ENCODE measurements at regions not wholly inside any gene's neighbourhood (a gene's known extent, or its start where the extent isn't known, plus 50 kb on each side); places are given as distances from the start of the nearest gene placed in this dataset.
"Not testable (repeated sequence)": the region's sequence is repeated elsewhere in the genome, so short reads cannot be mapped to it uniquely, and the experiment has no call there.

DNA sequence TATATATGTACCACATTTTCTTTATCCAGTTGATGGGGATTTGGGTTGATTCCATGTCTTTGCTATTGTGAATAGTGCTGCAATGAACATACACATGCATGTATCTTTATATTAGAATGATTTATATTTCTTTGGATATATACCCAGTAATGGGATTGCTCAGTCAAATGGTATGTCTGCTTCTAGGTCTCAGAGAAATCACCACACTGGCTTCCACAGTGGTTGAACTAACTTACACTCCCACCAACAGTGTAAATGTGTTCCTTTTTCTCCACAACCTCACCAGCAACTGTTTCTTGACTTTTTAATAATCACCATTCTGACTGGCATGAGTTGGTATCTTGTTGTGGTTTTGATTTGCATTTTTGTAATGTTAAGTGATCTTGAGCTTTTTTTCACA, 452.2 kb upstream of the FLRT2 start:
- not testable (repeated sequence) for DNase-seq (ENCODE audit: low spot score)

DNA sequence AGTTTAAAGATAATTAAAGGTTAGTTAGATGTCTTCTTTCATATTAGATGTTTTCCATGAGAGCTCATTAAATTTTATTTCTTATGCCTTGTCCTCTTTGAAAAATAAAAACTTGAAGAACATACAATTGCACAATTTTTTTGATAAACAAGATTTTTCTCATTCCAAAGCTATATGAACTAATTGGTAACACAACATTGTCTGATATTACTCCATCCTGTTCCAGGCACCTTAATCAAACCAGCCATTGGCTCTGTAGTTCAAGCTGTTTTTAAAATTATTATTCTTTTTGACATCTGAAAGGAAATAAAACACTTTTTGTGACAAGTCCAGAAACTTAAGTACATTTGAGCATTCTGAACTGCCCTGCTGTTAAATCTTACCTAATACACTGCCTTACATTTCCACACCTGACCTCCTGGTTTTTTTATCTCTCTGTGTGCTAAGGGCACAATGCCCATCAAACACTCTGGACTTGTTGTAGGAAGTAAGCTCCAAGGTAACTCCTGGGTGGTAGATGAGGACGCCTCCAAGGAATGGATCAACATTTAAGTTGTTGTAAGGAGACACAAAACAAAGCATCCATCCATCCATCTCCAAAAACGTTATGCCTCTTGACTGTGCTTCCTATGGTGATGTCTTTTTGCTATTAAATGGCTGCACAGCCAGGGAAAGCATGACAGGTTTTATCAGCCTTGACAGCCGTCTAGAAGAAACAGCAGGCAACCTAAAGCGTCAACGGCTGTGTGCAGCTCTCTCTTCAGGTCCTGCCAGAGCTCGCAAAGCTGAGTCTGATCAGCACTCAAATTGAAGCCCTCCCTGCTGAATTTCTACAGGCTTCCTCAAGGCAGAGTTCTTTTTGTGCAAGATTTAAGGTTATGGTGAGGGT, 449.9 kb upstream of the FLRT2 start:
- DNase-seq (ENCODE audit: low spot score), result no peak

DNA sequence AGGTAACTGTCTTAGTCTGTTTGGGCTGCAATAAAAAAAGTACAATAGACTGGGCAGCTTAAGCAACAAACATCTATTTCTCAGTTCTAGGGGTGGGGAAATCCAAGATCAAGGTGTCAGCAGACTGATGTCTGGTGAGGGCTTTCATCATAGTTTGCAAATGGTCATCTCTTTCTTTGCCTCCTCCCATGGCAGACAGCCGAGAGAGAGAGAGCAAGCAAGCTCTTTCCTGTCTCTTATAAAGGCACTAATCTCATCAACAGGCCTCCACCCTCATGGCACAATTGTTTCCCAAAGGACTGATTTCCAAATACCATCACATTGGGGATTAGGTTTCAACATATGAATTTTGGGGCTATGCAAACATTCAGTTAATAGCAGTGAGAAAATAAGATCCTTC, 445.6 kb upstream of the FLRT2 start:
- DNase-seq (ENCODE audit: low spot score), result no peak

DNA sequence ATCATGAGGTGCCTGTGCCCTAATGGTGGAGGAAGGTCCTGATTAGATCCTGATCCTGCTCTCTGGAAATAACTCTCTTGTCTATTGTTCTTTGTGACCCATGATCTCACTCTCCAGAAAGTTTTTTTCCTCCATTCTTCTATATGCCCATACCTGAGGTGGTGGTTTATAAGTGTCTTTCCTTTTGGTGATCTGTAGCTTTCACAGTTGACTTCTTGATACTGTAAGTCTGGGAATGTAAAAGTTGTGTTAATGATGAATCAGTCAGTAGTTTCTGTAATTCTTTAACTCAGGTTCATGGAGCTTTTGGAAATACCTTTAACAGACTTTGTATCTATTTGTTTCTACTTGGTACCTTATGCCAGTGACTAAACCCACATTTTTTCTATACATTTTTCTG, 444.0 kb upstream of the FLRT2 start:
- no peak for DNase-seq (ENCODE audit: low spot score)

DNA sequence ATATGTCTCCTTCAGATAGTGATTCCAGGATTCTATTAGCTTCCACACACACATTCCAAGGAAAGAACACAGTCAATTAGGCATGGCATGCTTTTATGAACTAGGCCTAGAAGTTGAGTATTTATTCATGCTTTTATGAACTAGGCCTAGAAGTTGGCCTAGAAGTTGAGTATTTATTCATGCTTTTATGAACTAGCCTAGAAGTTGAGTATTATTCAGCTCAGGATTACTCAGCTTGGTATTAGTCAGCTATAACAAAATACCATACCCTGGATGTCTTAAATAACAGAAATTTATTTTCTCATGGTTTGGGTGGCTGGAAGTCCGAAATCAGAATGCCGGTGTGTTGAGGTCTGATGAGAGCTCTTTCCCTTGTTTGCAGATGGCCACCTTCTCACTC, 442.7 kb upstream of the FLRT2 start:
- DNase-seq (ENCODE audit: low spot score), result no peak

DNA sequence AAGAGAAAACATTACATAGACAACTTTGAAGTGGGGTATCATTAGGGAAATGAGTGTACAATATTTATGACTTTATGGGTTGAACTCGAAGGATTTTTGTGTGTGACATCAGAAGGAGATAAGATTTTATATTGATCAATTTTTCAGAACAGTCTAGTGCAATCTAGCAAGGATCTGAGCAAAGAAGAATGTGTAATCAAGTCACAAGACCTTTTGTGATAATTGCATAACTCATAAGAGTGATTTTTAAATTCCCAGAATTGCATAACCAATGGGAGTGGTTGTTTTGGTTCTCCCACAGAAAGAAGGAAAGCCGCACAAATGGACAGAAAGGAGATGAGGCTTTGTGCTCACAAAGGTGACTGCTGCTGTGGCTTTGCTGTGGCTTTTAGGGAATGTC, 441.8 kb upstream of the FLRT2 start:
- DNase-seq (ENCODE audit: low spot score), result no peak

DNA sequence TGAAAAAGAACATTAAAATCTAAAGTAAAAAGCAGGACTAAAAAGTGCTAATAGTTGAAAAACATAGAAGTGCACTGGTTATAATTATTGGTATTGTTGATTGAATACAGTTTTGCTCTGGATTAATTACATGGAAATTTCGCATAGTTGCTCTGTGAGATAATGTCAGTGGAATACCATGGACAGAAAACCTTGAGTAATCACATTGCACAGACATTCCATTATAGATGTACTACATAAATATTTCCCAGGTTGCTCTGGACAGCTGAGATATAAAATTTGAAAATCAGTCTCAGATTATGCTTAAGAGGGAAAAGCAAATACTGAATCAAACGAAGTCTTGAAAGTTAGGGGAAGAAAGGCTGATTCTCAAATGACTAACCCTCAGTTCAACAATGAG, 439.3 kb upstream of the FLRT2 start:
- no peak for DNase-seq (ENCODE audit: low spot score)

DNA sequence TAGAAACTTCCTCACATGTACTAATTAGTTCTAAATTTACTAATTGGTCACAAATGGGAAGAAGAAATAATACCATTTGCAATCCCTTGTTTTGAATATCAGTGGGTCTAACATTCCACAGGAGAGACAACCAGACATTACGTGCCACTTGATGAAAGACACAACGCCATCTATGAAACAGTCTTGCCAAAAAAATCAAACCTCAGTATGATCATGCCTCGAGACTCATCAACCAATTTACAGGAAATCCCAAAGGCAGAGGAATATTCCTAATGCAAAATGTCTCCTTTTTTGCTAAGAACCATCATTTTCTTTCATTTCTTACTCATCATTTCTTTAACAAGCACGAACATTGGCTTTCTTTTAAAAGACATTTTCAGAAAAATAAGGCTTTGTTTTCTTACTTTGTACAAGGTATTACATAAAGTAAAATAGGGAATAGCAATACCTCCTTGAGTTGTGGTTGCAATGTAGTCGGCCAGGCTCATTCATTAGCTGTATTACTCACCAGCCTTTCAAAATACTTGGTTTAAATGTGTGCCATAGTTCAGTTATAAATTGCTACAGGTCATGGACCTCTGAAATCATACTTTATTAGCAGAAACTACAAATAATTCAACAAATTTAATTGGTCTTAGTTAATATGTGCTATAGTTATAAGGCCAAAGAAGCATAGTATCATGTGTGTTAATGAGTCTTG, 436.2 kb upstream of the FLRT2 start:
- DNase-seq (ENCODE audit: low spot score), result no peak

DNA sequence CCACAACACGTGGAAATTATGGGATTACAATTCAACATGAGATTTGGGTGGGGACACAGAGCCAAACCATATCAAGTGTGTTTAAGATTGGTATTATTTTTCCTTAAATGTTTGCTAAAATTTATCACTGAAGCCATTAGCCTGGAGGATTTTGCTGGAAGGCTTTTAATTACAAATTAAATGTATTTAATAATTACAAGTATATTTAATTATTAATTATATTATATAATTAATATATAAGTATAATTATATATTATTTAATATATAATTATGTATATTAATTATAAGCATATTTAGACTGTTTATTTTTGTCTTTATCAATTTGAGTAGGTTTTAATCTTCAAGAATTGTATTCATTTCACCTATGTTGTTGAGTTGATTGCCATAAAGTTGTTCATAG, 427.4 kb upstream of the FLRT2 start:
- no peak for DNase-seq (ENCODE audit: low spot score)

DNA sequence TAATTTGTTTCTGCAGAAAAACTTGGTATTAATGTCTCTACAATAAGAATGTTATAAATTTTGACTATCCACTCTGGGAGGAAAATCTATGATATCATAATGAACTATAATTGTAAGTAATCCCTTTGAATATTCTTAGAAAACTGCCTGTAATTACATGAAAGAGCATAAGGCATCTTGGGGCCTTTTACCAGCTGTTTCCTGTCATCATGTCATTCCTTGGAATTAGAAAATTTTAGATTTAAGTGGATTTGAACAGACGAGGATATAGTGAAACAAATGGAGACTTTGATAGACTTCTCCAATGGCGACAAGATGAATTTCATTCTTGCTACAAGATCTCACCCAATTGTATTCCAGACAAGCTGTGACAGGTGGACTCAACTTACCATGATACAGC, 423.4 kb upstream of the FLRT2 start:
- DNase-seq (ENCODE audit: low spot score), result no peak

DNA sequence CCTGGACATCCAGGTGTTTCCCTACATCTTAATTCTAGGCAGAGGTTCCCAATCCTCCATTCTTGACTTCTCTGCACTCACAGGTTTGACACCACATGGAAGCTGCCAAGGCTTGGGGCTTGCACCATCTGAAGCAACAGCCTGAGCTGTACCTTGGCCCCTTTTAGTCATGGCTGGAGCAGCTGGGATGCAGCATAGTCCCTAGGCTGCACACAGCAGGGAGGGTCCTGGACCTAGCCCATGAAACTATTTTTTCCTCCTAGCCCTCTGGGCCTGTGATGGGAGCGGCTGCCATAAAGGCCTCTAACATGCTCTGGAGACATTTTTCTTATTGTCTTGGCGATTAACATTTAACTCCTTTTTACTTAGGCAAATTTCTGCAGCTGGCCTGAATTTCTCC, 417.2 kb upstream of the FLRT2 start:
- DNase-seq (ENCODE audit: low spot score), result no peak

DNA sequence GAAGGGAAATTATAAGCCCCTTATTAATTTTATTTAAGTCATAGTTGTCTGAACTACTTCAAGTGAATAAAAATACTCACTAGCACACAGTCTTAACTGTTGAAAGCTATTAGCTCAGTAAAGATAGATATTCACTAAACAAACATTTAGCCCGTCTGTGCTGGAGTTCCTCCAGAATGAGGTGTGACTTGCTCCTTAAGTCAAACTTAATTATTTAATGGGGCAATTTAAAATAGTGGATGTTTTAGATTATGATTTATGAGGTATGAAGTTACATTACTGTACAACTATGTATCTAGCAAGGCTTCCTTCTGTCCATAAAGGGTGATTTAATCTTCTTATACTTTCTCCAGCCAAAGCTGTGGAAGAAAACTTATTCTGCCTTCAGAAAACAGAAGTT, 414.0 kb upstream of the FLRT2 start:
- DNase-seq (ENCODE audit: low spot score), result no peak

DNA sequence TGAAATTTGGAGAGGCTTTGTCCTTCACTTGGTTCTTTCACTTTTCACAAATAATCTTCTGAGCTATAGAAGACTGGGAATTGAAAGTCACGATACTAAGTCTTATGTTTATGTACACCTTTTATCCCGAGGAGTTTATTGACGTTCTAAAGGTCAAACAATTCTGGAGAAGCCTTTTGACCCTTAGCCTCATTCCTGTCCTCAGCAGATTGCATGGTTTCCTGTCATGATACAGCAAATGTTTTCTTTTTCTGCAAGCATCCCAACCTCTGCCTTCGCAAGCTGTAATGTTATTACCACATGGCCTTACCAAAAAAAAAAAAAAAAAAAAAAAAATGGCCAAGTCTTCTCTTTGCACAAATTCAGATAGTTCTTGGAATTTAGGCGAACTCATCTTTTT, 411.7 kb upstream of the FLRT2 start:
- DNase-seq (ENCODE audit: low spot score), result no peak

DNA sequence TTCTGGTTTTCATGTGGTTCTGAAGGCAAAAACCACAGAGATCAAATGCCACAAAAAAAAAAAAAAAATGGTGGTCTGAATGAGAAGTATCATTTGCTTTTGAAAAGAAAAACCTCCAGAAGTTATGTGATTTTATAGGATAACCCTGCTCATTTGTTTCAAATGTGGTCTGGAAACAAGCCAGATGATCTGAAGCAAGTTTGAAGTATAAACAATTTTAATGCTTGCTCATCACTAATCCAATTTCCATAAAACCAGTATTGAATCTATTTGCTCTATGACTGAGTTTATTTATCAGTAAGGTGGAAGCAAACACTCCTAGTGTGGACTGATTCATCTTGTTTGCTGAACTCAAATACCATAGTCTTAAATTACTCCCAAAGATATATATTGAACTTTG, 407.3 kb upstream of the FLRT2 start:
- no peak for DNase-seq (ENCODE audit: low spot score)

DNA sequence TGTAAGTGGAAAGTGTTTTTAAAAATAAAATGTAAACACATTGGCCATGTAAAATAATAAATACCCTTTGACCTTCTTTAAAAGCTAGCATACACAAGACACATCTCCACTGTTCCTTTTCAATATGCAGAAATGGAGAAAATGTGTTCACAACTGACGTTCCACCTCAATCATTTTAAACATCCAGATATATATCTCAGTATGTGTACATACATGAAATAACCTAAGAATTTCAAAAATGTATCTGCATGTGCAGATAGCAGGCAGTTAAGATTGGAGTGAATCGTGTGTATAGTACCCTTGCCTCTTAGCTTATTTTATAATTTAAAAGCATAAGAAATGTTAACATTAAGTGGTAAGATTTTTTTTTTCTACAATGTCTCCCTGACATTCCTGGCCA, 406.2 kb upstream of the FLRT2 start:
- DNase-seq (ENCODE audit: low spot score), result no peak

DNA sequence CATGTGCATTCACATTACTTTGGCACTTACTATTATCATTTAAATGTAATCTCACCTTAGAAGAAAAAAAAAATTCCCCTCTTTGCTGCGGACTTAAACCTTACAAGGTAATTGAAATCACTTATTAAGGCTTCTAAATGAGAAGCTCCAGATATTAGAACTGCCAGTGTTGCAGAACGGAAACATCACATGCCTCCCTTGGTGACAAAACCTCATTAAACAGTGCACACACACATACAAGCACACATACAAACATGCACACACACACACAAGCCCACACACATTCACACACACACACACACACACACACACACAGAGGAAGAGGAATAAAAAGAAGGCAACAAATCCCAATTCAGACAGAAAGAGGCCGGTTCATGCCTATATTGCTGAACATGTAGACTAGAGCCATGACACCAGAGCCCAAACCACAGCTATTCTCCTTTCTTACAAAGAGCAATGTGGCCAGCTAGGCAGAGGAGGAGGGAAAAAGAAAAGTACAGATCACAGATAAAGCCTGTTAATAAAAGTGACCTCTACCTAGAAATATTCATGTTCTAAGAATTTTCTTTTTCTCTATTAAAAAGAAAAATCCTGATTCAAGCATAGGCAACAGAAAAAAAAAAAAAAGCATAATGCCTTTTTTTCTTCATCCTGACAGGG, 405.2 kb upstream of the FLRT2 start:
- DNase-seq (ENCODE audit: low spot score), result no peak

DNA sequence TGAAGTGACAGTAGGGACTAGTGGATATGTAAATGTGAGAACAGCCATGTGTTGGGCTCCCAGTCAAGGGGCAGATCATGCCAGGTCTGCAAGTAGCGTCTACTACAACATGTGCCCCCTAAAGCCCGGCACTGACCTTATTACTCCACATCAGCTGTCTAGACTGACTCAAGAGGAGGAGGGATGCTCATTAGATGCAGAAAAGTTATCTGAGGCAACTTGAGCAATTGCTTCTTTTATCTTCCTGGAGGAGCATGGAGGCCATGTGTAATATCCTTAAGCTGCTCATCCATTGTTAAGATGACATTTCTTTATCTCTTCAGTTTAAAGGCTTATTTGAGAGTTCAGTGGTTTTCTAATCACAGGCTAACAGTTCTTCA, 404.7 kb upstream of the FLRT2 start:
- no peak for DNase-seq (ENCODE audit: low spot score)

DNA sequence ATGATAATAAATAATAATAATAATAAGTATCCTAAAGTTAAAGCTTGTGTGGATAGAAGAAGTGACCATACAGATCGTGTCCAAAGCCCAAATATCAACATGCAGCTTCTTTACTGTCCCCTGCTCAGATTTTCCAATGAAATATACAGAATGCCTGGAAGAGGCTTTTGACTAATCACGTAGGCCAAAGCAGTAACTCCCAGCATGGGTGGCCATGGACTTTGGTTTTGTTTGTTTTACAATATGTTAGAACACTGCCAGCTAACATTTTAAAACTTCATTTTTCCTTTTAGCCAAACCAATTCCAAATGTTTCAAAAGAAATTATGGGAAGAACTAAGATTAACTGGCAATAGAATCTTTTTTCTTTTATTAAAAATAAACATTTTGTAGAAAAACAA, 400.0 kb upstream of the FLRT2 start:
- DNase-seq (ENCODE audit: low spot score), result no peak

DNA sequence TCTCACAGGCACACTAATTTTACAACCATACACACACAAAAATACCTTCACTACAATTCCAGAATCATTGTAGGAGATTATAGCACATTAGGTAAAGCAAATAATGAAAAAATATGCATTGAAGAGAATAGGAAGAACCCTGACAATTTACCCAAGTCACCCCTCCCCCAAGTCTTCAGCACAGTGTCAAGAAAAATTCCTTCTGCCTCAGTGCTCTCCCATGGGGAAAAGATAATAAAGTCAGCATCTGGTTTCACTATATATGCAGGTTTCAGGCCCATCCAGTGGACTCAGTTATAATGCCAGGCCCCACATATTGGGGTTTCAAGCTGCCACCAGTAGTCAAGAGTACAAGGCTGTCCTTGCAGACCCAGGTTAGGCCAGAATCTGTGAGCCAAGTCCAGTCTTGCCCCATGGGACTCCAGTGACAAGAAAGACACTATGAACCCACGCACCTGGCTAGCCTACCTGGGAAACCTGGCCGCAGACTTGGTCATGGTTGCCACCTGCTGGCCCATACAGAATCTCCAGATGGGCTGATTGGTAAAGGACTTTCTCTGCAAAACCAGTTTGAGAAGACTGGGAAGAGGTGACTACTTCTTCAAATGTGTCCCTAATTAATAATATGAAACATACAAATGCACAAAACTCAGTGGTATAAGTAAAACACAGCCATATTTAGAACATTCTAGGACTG, 398.6 kb upstream of the FLRT2 start:
- no peak for DNase-seq (ENCODE audit: low spot score)

DNA sequence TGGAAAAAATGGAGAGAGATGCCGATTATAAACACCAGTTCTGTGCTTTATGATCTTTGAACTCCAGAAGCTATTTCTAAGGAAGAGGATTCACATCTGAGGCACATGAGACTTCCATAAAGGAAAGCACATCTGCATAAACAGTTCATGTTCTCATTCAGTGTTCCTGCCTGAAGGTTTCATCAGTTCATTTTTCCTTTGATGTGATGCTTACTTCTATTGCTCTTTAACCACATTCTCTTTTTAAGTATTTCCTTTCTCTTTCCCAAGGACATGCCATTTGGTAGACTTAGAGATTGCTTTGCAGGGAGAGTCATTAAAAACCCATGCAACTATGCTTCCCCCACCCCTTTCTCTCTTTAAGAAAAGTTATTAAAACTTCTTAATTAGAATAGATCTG, 387.0 kb upstream of the FLRT2 start:
- DNase-seq (ENCODE audit: low spot score), result no peak

DNA sequence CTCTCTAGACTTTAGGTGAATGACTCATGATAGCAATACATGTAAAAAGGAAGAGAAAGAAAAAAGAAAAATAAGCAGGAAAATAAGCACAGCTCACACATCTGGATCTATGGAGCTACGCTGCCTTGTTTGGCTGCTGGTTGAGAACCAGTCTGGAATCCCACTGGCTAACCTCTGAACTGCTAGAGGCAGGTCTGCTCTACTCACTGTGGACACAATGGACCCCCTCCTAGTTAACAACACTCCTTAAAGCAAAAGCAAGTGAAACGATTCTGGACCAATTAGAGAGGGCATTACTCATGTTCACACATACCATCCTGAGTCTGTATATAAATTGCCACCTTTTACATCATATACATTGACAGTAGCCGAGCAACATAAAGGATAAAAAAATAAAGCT, 383.2 kb upstream of the FLRT2 start:
- no peak for DNase-seq (ENCODE audit: low spot score)

DNA sequence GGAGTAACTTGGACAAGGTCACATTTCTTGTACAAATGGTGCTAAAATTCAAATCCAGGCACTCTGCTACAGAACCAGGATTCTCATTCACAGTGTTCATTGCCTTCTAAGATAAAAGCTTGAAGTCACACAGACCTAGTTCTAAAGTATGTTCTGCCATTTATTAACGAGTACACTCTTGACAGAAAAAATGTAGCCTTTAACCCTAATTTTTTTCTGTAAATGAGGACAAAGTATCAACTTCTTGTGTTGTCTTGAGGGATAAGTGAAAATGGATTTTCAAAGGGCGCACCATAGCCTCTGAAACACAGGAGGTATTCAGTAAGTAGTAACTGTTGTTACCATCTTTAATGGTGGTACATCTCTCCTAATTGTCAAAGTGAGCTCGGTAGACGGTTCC, 379.8 kb upstream of the FLRT2 start:
- no peak for DNase-seq (ENCODE audit: low spot score)

DNA sequence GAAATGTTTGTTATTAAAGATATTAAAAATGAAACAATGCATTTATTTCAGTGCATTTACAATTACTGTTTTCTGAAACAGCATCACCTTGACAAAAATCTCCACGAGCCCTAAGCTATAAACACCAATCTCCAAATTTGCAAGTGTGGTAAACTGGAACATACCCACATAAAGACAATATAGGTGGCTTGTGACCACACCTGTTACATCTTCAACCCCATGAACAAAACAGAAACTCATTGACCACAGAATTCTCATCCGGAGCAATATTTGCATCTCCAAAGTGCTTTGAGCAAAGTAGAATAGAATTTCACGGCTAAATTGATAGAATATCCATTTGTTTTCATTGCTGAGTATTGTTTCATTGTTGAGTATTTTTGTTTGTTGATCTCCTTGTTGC, 375.2 kb upstream of the FLRT2 start:
- no peak for DNase-seq (ENCODE audit: low spot score)

Data from hematopoietic multipotent progenitor cell treated with erythropoietin and hydrocortisone succinate and interleukin-3 and kit ligand, for 15 days (in vitro differentiated cells).